ENCODE measurements at regions not wholly inside any gene's neighbourhood (a gene's known extent, or its start where the extent isn't known, plus 50 kb on each side); places are given as distances from the start of the nearest gene placed in this dataset.

DNA sequence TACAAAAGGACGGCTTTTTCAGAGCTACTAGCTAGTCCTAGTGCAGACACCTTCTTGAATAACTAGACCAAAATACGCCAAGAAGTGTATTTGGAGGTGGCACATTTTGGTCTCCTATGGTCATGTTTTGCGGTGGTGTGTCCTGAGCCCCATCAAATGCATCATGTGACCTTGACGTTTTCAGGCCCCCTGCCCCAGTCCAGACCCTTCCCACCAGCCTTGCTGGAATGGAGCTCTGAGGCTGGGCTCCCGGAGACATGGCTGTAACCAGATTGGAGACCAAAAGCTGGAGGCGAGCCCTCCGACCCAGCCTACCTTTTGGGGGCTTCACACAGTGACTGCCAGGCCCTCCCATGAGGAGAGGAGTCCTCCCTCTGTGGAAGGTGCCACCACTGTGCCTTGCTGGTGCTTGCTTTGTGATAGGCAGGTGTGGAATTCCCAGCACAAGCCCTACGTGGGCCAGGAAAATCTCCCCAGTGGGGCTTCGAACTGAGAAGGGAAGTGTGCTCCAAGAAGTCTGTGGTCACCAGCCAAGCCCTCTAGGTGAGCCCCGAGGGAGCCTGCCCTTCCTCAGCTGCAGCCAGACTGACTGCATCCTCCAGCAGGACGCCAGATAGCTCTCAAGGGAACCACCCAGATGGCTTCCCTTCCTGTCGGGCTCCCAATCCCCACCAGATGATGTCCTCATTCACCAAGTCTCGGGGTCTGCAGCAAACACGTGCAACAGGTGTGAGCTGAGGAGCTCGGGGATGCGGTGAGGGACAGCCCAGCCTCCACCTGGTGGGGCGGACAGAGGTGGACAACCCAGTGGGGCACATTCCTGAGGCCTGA, 126.2 kb downstream of the ASB7 start:
- no peak for FAIRE-seq
- TF ChIP-seq, protein P1, sequence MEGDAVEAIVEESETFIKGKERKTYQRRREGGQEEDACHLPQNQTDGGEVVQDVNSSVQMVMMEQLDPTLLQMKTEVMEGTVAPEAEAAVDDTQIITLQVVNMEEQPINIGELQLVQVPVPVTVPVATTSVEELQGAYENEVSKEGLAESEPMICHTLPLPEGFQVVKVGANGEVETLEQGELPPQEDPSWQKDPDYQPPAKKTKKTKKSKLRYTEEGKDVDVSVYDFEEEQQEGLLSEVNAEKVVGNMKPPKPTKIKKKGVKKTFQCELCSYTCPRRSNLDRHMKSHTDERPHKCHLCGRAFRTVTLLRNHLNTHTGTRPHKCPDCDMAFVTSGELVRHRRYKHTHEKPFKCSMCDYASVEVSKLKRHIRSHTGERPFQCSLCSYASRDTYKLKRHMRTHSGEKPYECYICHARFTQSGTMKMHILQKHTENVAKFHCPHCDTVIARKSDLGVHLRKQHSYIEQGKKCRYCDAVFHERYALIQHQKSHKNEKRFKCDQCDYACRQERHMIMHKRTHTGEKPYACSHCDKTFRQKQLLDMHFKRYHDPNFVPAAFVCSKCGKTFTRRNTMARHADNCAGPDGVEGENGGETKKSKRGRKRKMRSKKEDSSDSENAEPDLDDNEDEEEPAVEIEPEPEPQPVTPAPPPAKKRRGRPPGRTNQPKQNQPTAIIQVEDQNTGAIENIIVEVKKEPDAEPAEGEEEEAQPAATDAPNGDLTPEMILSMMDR (IDR thresholded peaks at IDR 0.05; ENCODE audit: insufficient read depth, low read length, severe bottlenecking): no peak
- H3K27me3 ChIP-seq (ENCODE audit: control insufficient read depth, insufficient read depth, low read length): no peaks in the 10 kb centered on the region
- H3K36me3 ChIP-seq (ENCODE audit: control insufficient read depth, insufficient read depth, low read length): no peaks in the 10 kb centered on the region
- no peak overlapping the region for H3K4me3 ChIP-seq (ENCODE audit: low read depth, low read length)
- no peak for DNase-seq (ENCODE audit: low read depth)

DNA sequence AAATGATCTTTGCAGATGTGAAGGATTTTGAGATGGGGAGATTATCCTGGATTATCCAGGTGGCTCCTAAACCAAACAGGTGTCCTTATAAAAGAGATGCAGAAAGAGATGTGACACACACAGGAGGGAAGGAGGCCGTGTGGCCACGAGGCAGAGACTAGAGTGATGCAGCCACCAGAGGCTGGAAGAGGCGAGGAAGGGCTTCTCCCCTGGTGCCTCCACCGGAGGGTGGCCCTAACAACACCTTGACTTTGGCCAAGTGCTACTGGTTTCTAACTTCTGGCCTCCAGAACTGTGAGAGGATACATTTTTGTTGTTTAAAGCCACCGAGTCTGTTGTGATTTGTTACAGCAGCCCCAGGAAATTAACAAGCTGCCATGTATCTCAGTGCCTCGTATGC, 127.1 kb downstream of the ASB7 start:
- no peak for DNase-seq (ENCODE audit: low read depth)
- Histone ChIP-seq H3K27me3 (ENCODE audit: control insufficient read depth, insufficient read depth, low read length) (no peaks in the 10 kb centered on the region), H3K36me3 (ENCODE audit: control insufficient read depth, insufficient read depth, low read length) (no peaks in the 10 kb centered on the region), H3K4me3 (ENCODE audit: low read depth, low read length) (no peak overlapping the region)
- TF ChIP-seq, protein P1 (IDR thresholded peaks at IDR 0.05; ENCODE audit: insufficient read depth, low read length, severe bottlenecking): no peak
- no peak for FAIRE-seq

DNA sequence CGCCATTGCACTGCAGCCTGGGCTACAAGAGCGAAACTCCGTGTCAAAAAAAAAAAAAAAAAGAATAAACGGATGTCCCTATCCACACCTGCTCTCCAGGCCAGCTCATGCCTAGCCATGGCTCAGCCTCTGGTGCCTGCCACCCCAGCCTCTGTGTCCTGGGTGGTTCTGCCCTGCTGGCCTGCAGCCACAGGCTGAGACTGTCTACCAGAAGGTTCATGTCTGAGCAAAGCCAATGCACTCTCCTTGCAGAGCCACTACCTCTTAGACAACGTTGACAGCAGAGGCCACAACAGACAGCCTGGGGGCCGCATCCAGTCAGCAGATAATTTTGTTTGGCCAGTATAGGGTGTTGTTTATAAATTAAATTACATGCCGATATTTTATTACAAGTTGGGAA, 127.7 kb downstream of the ASB7 start:
- DNase-seq (ENCODE audit: low read depth): no peak
- TF ChIP-seq, protein P1 (IDR thresholded peaks at IDR 0.05; ENCODE audit: insufficient read depth, low read length, severe bottlenecking): no peak
- Histone ChIP-seq H3K36me3 (ENCODE audit: control insufficient read depth, insufficient read depth, low read length) (no peaks in the 10 kb centered on the region), H3K27me3 (ENCODE audit: control insufficient read depth, insufficient read depth, low read length) (no peaks in the 10 kb centered on the region), H3K4me3 (ENCODE audit: low read depth, low read length) (no peak overlapping the region)
- FAIRE-seq: no peak

DNA sequence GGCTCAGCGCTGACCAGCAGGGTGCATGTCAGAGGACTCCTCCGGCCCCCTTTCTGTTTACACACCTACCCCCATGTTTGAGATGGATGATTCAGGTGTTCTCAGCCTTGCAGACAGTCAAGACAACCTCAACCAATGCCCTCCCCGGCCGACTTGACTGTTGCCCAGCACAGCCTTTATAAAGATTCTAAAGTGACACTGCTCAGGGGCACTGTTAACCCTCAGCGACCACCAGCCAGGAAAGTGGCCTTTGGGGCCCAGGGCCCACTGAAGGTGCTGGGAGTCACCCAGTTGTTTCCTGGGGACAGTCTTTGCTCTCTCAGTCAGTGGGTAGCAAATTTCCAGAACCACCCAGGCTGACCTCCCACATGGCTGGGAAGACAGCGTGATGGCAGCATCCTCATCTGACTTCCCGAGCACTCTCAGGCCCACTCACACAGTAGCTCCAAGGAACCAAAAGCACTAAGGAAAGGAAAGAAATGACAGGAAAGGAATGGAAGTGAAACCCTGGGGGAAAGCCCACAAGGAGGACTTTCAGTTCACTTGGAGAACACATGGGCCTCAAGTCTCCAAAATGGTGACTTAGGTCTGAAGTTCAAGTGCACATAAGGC, 128.4 kb downstream of the ASB7 start:
- FAIRE-seq (no peak), DNase-seq (ENCODE audit: low read depth) (no peak)
- TF ChIP-seq, protein P1 (IDR thresholded peaks at IDR 0.05; ENCODE audit: insufficient read depth, low read length, severe bottlenecking): no peak
- no peaks in the 10 kb centered on the region for H3K36me3 ChIP-seq (ENCODE audit: control insufficient read depth, insufficient read depth, low read length)
- H3K4me3 ChIP-seq (ENCODE audit: low read depth, low read length): no peak overlapping the region
- H3K27me3 ChIP-seq (ENCODE audit: control insufficient read depth, insufficient read depth, low read length): no peaks in the 10 kb centered on the region

DNA sequence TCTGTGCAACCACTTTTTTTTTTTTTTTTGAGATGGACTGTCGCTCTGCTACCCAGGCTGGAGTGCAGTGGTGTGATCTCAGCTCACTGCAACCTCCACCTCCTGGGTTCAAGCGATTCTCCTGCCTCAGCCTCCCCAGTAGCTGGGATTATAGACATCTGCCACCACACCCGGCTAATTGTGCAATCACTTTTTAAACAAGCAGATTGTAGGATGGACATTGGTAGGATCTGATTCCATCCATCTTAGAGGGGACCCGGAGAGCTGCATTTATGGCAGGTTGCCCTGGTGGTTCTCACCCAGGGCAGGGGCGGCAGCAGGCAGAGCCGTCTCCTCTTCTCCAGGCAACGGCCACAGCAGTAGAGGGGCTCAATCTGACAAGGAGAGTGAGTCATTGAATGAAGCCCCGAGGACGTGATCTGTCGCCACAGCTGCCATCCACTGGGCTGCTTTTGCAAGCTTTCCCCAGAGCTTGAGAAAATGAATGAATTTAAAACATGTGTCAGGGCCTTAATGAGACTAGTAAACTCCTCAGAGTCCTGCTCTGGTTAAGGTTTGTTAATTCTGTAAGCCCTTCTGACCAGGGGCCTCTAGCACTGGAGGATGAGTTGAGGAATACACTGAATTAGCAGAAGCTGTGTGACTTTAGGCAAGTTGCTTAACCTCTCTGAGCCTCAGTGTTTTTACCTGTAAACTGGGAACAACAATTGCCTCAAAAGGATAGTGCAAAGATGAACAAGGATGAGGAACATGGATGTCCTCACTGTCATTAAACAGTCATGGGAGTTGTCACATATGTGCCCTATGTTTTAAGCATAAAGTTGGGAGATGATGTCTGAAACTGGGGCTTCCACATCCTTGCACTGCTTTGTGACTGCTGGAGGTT, 129.1 kb downstream of the ASB7 start:
- DNase-seq (ENCODE audit: low read depth): no peak
- TF ChIP-seq, protein P1 (IDR thresholded peaks at IDR 0.05; ENCODE audit: insufficient read depth, low read length, severe bottlenecking): no peak
- FAIRE-seq: no peak
- Histone ChIP-seq H3K4me3 (ENCODE audit: low read depth, low read length) (no peak overlapping the region), H3K27me3 (ENCODE audit: control insufficient read depth, insufficient read depth, low read length) (no peaks in the 10 kb centered on the region), H3K36me3 (ENCODE audit: control insufficient read depth, insufficient read depth, low read length) (no peaks in the 10 kb centered on the region)

Measured in bronchial epithelial cell (primary cell).